ENCODE measurements at regions not wholly inside any gene's neighbourhood (a gene's known extent, or its start where the extent isn't known, plus 50 kb on each side); places are given as distances from the start of the nearest gene placed in this dataset.

GRCh38 chr7:22655781-22656180 lies 71.2 kb upstream of the IL6 start:
- DNase-seq = no peak

GRCh38 chr7:22654831-22655230 lies 72.2 kb upstream of the IL6 start:
- no peak for DNase-seq

- DNase-seq = peak; percentile 77
Measured at GRCh38 chr7:22653951-22654350, 73.0 kb upstream of the IL6 start.

GRCh38 chr7:22651534-22652243 lies 75.3 kb upstream of the IL6 start:
- no peak for DNase-seq

GRCh38 chr7:22651036-22651435 lies 76.0 kb upstream of the IL6 start:
- no peak for DNase-seq

- DNase-seq = no peak
Measured at GRCh38 chr7:22649686-22650085, 77.3 kb upstream of the IL6 start.

- no peak for DNase-seq
Measured at GRCh38 chr7:22647451-22648257, 79.3 kb upstream of the IL6 start.

GRCh38 chr7:22645418-22646181 lies 81.4 kb upstream of the IL6 start:
- DNase-seq = no peak

- DNase-seq = no peak
Measured at GRCh38 chr7:22642454-22642853, 84.5 kb upstream of the IL6 start.

GRCh38 chr7:22640269-22640668 lies 86.7 kb upstream of the IL6 start:
- DNase-seq = no peak

GRCh38 chr7:22639396-22639795 lies 87.6 kb upstream of the IL6 start:
- DNase-seq = no peak

- no peak for DNase-seq
Measured at GRCh38 chr7:22635349-22635748, 91.7 kb upstream of the IL6 start.

GRCh38 chr7:22633954-22634474 lies 93.0 kb upstream of the IL6 start:
- DNase-seq = no peak

- DNase-seq = no peak
Measured at GRCh38 chr7:22633286-22633953, 93.6 kb upstream of the IL6 start.

GRCh38 chr7:22632674-22633073 lies 94.3 kb upstream of the IL6 start:
- no peak for DNase-seq

- no peak for DNase-seq
Measured at GRCh38 chr7:22631730-22632129, 95.3 kb upstream of the IL6 start.

GRCh38 chr7:22630069-22630468 lies 96.9 kb upstream of the IL6 start:
- no peak for DNase-seq

- DNase-seq = no peak
Measured at GRCh38 chr7:22629056-22629455, 97.9 kb upstream of the IL6 start.

GRCh38 chr7:22628112-22628511 lies 98.9 kb upstream of the IL6 start:
- DNase-seq = peak; percentile 10

GRCh38 chr7:22627136-22627535 lies 99.9 kb upstream of the IL6 start:
- no peak for DNase-seq

- no peak for DNase-seq
Measured at GRCh38 chr7:22625251-22625650, 101.7 kb upstream of the IL6 start.

GRCh38 chr7:22624781-22625180 lies 102.2 kb upstream of the IL6 start:
- no peak for DNase-seq

Measured in NCI-H774 (cell line).